GM13976 (cell line): ENCODE measurements at regions not wholly inside any gene's neighbourhood (a gene's known extent, or its start where the extent isn't known, plus 50 kb on each side); places are given as distances from the start of the nearest gene placed in this dataset.
"Not testable (repeated sequence)": the region's sequence is repeated elsewhere in the genome, so short reads cannot be mapped to it uniquely, and the experiment has no call there.

ENCODE experiments used
- DNase-seq: peaks from one replicate; pipeline ENCODE4 v3.0.0; 2012; ENCODE audit warnings: low spot score
- CTCF ChIP-seq: IDR thresholded peaks from 2 replicates; pipeline ENCODE4 v1.5.1; 2012; ENCODE audit warnings: borderline replicate concordance, mild to moderate bottlenecking; ENCODE audit not compliant: insufficient read depth; ENCODE audit errors: extremely low read depth, missing control alignments, control extremely low read depth
- in situ Hi-C: fragments of 300-500 bp; cut with MboI; formaldehyde crosslinking; loops from one replicate; pipeline ENCODE4 v1.12.0; 2022; ENCODE audit warnings: low sequenced_read_pairs, mixed read lengths, inconsistent platforms; ENCODE audit not compliant: unreplicated experiment

GRCh38 chr2:19100570-19100969 lies 257.9 kb downstream of the OSR1 start:
- DNase-seq = no peak
- in situ Hi-C loops = no loop called here
- no peak for TF ChIP-seq CTCF

- no peak for TF ChIP-seq CTCF
Measured at GRCh38 chr2:19099181-19099580, 259.2 kb downstream of the OSR1 start.

GRCh38 chr2:19098467-19099160 lies 259.8 kb downstream of the OSR1 start:
- DNase-seq = no peak
- in situ Hi-C loops = no loop called here
- no peak for TF ChIP-seq CTCF

More at GRCh38 chr2:19099181-19099580, 259.2 kb downstream of the OSR1 start:
- in situ Hi-C loops = no loop called here
- no peak for DNase-seq

- DNase-seq, in situ Hi-C loops: not testable (repeated sequence)
Measured at GRCh38 chr2:19089476-19089875, 268.9 kb downstream of the OSR1 start.

- DNase-seq = no peak
- no peak for TF ChIP-seq CTCF
- in situ Hi-C loops = no loop called here
Measured at GRCh38 chr2:19086231-19086651, 272.2 kb downstream of the OSR1 start.

GRCh38 chr2:19078709-19079108 lies 279.7 kb downstream of the OSR1 start:
- no peak for DNase-seq
- no peak for TF ChIP-seq CTCF
- in situ Hi-C loops = no loop called here

GRCh38 chr2:19073522-19073921 lies 284.9 kb downstream of the OSR1 start:
- TF ChIP-seq CTCF = no peak
- no peak for DNase-seq
- in situ Hi-C loops = no loop called here
